Mesendoderm (in vitro differentiated cells): ENCODE measurements at regions not wholly inside any gene's neighbourhood (a gene's known extent, or its start where the extent isn't known, plus 50 kb on each side); places are given as distances from the start of the nearest gene placed in this dataset. TPM values are rescaled to one million over a fixed set of nuclear protein-coding genes. Genes with fewer than 3 reads are reported as not detected.

Experiments used
- DNase-seq: peaks from one replicate; pipeline ENCODE4 v3.0.0; 2013
- H2AK5ac ChIP-seq: 2 replicates; pipeline ENCODE4 v1.6.1; 2013; ENCODE audit warnings: low read length, inconsistent platforms
- H2BK120ac ChIP-seq: 2 replicates; pipeline ENCODE4 v1.6.1; 2013; ENCODE audit warnings: low read depth, mild to moderate bottlenecking, low read length, moderate library complexity, mixed read lengths
- H2BK15ac ChIP-seq: replicated peaks from 2 replicates; pipeline ENCODE4 v1.6.1; 2013; ENCODE audit warnings: low read depth, mild to moderate bottlenecking, moderate library complexity
- H2BK5ac ChIP-seq: 2 replicates; pipeline ENCODE4 v1.6.1; 2013; ENCODE audit warnings: low read length, inconsistent platforms
- H3K18ac ChIP-seq: 2 replicates; pipeline ENCODE4 v1.6.1; 2013; ENCODE audit warnings: mild to moderate bottlenecking, low read length, mixed read lengths
- H3K23ac ChIP-seq: one replicate; pipeline ENCODE4 v1.6.1; 2013; ENCODE audit warnings: low read length
- H3K27ac ChIP-seq: 2 replicates; pipeline ENCODE4 v1.5.1; 2013; ENCODE audit warnings: low read depth, mild to moderate bottlenecking, inconsistent platforms, low read length, moderate library complexity
- H3K27me3 ChIP-seq: 2 replicates; pipeline ENCODE4 v1.6.1; 2013; ENCODE audit warnings: low read length, control low read depth, mild to moderate bottlenecking, inconsistent platforms; ENCODE audit not compliant: insufficient read depth, poor library complexity
- H3K36me3 ChIP-seq: 2 replicates; pipeline ENCODE4 v1.6.1; 2013; ENCODE audit warnings: low read length, inconsistent platforms; ENCODE audit not compliant: control insufficient read depth, insufficient read depth
- H3K4ac ChIP-seq: one replicate; pipeline ENCODE4 v1.6.1; 2013; ENCODE audit warnings: low read depth, mild to moderate bottlenecking, low read length, moderate library complexity
- H3K4me1 ChIP-seq: 2 replicates; pipeline ENCODE4 v1.6.1; 2013; ENCODE audit warnings: low read depth, low read length, inconsistent platforms; ENCODE audit not compliant: control insufficient read depth
- H3K4me2 ChIP-seq: 2 replicates; pipeline ENCODE4 v1.6.1; 2013; ENCODE audit warnings: low read length
- H3K4me3 ChIP-seq: 2 replicates; pipeline ENCODE4 v1.5.1; 2013; ENCODE audit warnings: mild to moderate bottlenecking, low read length
- H3K56ac ChIP-seq: one replicate; pipeline ENCODE4 v1.6.1; 2013; ENCODE audit warnings: low read length
- H3K79me1 ChIP-seq: 2 replicates; pipeline ENCODE4 v1.6.1; 2013; ENCODE audit warnings: low read length, inconsistent platforms
- H3K79me2 ChIP-seq: 2 replicates; pipeline ENCODE4 v1.6.1; 2013; ENCODE audit warnings: mild to moderate bottlenecking, low read length; ENCODE audit not compliant: control insufficient read depth, insufficient read depth
- H3K9ac ChIP-seq: 2 replicates; pipeline ENCODE4 v1.6.1; 2013; ENCODE audit warnings: low read length, inconsistent platforms
- H4K5ac ChIP-seq: one replicate; pipeline ENCODE4 v1.6.1; 2013; ENCODE audit warnings: low read length
- H4K8ac ChIP-seq: one replicate; pipeline ENCODE4 v1.6.1; 2013; ENCODE audit warnings: low read depth, mild to moderate bottlenecking, control low read depth, low read length, moderate library complexity
- WGBS: extraction: QIAGEN DNeasy Blood & Tissue Kit; methylation state at CpG from one replicate; pipeline ENCODE4 v1.1.7; 2013; ENCODE audit warnings: low lambda C conversion rate, missing lambda C conversion rate; ENCODE audit not compliant: insufficient coverage; ENCODE audit errors: extremely low coverage; 5-methylcytosine and 5-hydroxymethylcytosine counted together
- small RNA-seq: library from polyadenylated mRNA; stranded (forward); fragments of <200 nt; extraction: miRNeasy Mini kit (QIAGEN cat#:217004); gene quantifications from one replicate; pipeline ENCODE3, GENCODE V24; 2013; ENCODE audit not compliant: insufficient read depth

DNA sequence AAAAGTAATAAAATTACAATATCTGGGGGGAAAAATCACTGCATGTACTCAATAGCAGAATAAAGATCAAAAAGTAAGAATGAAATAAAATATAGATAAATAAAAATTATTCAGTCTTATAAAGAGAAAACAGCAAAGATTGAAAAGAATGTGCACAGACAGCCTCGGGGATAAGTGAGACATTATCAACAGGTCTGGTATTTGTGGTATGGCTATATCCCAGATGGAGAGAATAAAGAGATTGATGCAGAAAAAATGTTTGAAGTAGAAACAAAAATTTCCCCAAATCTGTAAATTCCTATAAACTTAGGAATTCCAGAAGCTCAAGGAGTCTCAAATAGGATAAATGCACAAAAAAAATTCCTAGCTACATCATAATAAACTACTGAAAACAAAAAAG, 74.5 kb upstream of the LUZP2 start:
- Histone ChIP-seq H3K4me2 (no peak overlapping the region), H3K27ac (no peak overlapping the region), H3K4ac (no peak overlapping the region), H4K5ac (no peak overlapping the region), H2AK5ac (no peak overlapping the region), H3K4me3 (no peak overlapping the region), H3K27me3 (no peaks in the 10 kb centered on the region), H3K18ac (no peak overlapping the region), H3K9ac (no peak overlapping the region), H2BK120ac (no peak overlapping the region), H3K4me1 (no peaks in the 10 kb centered on the region), H3K36me3 (no peaks in the 10 kb centered on the region), H3K79me2 (no peaks in the 10 kb centered on the region), H3K56ac (no peak overlapping the region), H2BK15ac (no peak overlapping the region), H3K79me1 (no peaks in the 10 kb centered on the region), H3K23ac (no peak overlapping the region), H2BK5ac (no peak overlapping the region), H4K8ac (no peak overlapping the region)
- no CpG with 5 or more reads among the region's 1 CpG for WGBS
- DNase-seq, result peak; percentile 5

- Histone ChIP-seq H3K4me3 (no peak overlapping the region), H2BK5ac (no peak overlapping the region), H3K4ac (no peak overlapping the region), H3K4me1 (no peaks in the 10 kb centered on the region), H3K79me1 (no peaks in the 10 kb centered on the region), H2AK5ac (no peak overlapping the region), H3K79me2 (no peaks in the 10 kb centered on the region), H3K4me2 (no peak overlapping the region), H3K27ac (no peak overlapping the region), H4K8ac (no peak overlapping the region), H4K5ac (no peak overlapping the region), H3K56ac (no peak overlapping the region), H3K27me3 (no peaks in the 10 kb centered on the region), H3K9ac (no peak overlapping the region), H3K23ac (no peak overlapping the region), H2BK15ac (no peak overlapping the region), H3K18ac (no peak overlapping the region), H3K36me3 (no peaks in the 10 kb centered on the region), H2BK120ac (no peak overlapping the region)
- WGBS, result no CpG with 5 or more reads among the region's 4 CpGs
- peak; percentile 23 for DNase-seq
Measured at GRCh38 chr11:24437123-24437522, 59.7 kb upstream of the LUZP2 start.

Small RNA genes in the stretch of these regions (small RNA-seq; reads per million reads assigned to genes)
- gene AC100767.1 (not detected), gene MIR8054 (not detected), gene RNU6-783P (not detected)
